NB4 (cell line): ENCODE measurements at regions not wholly inside any gene's neighbourhood (a gene's known extent, or its start where the extent isn't known, plus 50 kb on each side); places are given as distances from the start of the nearest gene placed in this dataset.

Experiments used
- DNase-seq: peaks from one replicate; pipeline ENCODE4 v3.0.0; 2010; ENCODE audit warnings: low read depth
- H3K4me3 ChIP-seq: one replicate; pipeline ENCODE4 v1.5.1; 2011; ENCODE audit warnings: mild to moderate bottlenecking, low read depth, low read length, moderate library complexity
- CTCF ChIP-seq: IDR thresholded peaks from one replicate; pipeline ENCODE4 v1.5.1; 2012; ENCODE audit warnings: low read depth, low read length
- MAX ChIP-seq: IDR thresholded peaks from 2 replicates; pipeline ENCODE4 v1.6.1; 2011; ENCODE audit warnings: low read depth, low read length
- MYC ChIP-seq: IDR thresholded peaks from 2 replicates; pipeline ENCODE4 v1.6.1; 2011; ENCODE audit warnings: low read depth, low read length
- POLR2A ChIP-seq: IDR thresholded peaks from 2 replicates; pipeline ENCODE4 v1.6.1; 2011; ENCODE audit warnings: mild to moderate bottlenecking; ENCODE audit not compliant: insufficient read length; ENCODE audit errors: extremely low read depth

- TF ChIP-seq POLR2A (no peak), CTCF (no peak), MAX (no peak), MYC (no peak)
- H3K4me3 ChIP-seq: no peak overlapping the region
- no peak for DNase-seq
These were observed 197.0 kb upstream of the EEA1 start for GRCh38 chr12:93126069-93126474.

GRCh38 chr12:93127107-93127560 lies 198.0 kb upstream of the EEA1 start:
- TF ChIP-seq POLR2A: no peak
- TF ChIP-seq CTCF: no peak
- TF ChIP-seq MYC: no peak
- no peak for TF ChIP-seq MAX
- no peak overlapping the region for H3K4me3 ChIP-seq
- no peak for DNase-seq

GRCh38 chr12:93127582-93128331 lies 198.7 kb upstream of the EEA1 start:
- DNase-seq: peak; percentile 98
- TF ChIP-seq POLR2A (no peak), MYC (peak; percentile 69), MAX (peak; percentile 69; the same call in 1 of the 2 replicates), CTCF (peak; percentile 69)
- no peak overlapping the region for H3K4me3 ChIP-seq

- H3K4me3 ChIP-seq: no peak overlapping the region
- no peak for TF ChIP-seq CTCF
- no peak for TF ChIP-seq MAX
- TF ChIP-seq POLR2A: no peak
- no peak for TF ChIP-seq MYC
- no peak for DNase-seq
These were observed 199.2 kb upstream of the EEA1 start for GRCh38 chr12:93128332-93128707.

GRCh38 chr12:93130366-93131054 lies 201.4 kb upstream of the EEA1 start:
- DNase-seq: peak; percentile 70
- no peak for TF ChIP-seq MYC
- no peak for TF ChIP-seq POLR2A
- TF ChIP-seq CTCF: no peak
- TF ChIP-seq MAX: no peak
- no peak overlapping the region for H3K4me3 ChIP-seq
